Smooth muscle cell (in vitro differentiated cells): ENCODE measurements at regions not wholly inside any gene's neighbourhood (a gene's known extent, or its start where the extent isn't known, plus 50 kb on each side); places are given as distances from the start of the nearest gene placed in this dataset.

Experiments used
- DNase-seq: peaks from one replicate; lab custom pipeline; 2025; ENCODE audit not compliant: unreplicated experiment; lab: John Stamatoyannopoulos, UW
- H2AFZ ChIP-seq: fragments of 200-600 bp; sonication (generic); 2 replicates; pipeline ENCODE4 v1.6.0; 2016; ENCODE audit warnings: antibody characterized with exemption, low read depth, mild to moderate bottlenecking
- H3F3A ChIP-seq: fragments of 200-600 bp; sonication (generic); 2 replicates; pipeline ENCODE4 v1.6.0; 2017; ENCODE audit warnings: antibody characterized with exemption, low read depth
- H3K27ac ChIP-seq: fragments of 200-600 bp; sonication (generic); 2 replicates; pipeline ENCODE4 v1.5.1; 2016; ENCODE audit warnings: low read depth, mild to moderate bottlenecking
- H3K27me3 ChIP-seq: fragments of 200-600 bp; sonication (generic); 2 replicates; pipeline ENCODE4 v1.6.1; 2016; ENCODE audit warnings: low read depth, mild to moderate bottlenecking
- H3K36me3 ChIP-seq: fragments of 200-600 bp; sonication (generic); 2 replicates; pipeline ENCODE4 v1.5.1; 2016; ENCODE audit warnings: low read depth
- H3K4me1 ChIP-seq: fragments of 200-600 bp; sonication (generic); 2 replicates; pipeline ENCODE4 v1.5.1; 2016; ENCODE audit warnings: low read depth
- H3K4me2 ChIP-seq: fragments of 200-600 bp; sonication (generic); 2 replicates; pipeline ENCODE4 v1.6.0; 2016; ENCODE audit warnings: mild to moderate bottlenecking
- H3K4me3 ChIP-seq: fragments of 200-600 bp; sonication (generic); 2 replicates; pipeline ENCODE4 v1.5.1; 2016; ENCODE audit warnings: mild to moderate bottlenecking
- H3K79me2 ChIP-seq: fragments of 200-600 bp; sonication (generic); 2 replicates; pipeline ENCODE4 v1.6.0; 2016; ENCODE audit warnings: low read depth, mild to moderate bottlenecking
- H3K9ac ChIP-seq: fragments of 200-600 bp; sonication (generic); 2 replicates; pipeline ENCODE4 v1.6.0; 2016; ENCODE audit warnings: low read depth
- H3K9me3 ChIP-seq: fragments of 200-600 bp; sonication (generic); replicated peaks from 2 replicates; pipeline ENCODE4 v1.5.1; 2016; ENCODE audit warnings: low read depth
- H4K20me1 ChIP-seq: fragments of 200-600 bp; sonication (generic); 2 replicates; pipeline ENCODE4 v1.6.0; 2016; ENCODE audit warnings: low read depth
- WGBS: methylation state at CpG from one replicate; pipeline ENCODE4 v1.1.7; 2016; ENCODE audit warnings: low lambda C conversion rate; 5-methylcytosine and 5-hydroxymethylcytosine counted together
- TF ChIP-seq, protein P1 (sequence below): fragments of 200-600 bp; sonication (generic); IDR thresholded peaks from 2 replicates; pipeline ENCODE4 v1.5.1; 2017; ENCODE audit warnings: borderline replicate concordance, mild to moderate bottlenecking, antibody characterized with exemption; ENCODE audit not compliant: insufficient read depth, poor library complexity, severe bottlenecking

DNA sequence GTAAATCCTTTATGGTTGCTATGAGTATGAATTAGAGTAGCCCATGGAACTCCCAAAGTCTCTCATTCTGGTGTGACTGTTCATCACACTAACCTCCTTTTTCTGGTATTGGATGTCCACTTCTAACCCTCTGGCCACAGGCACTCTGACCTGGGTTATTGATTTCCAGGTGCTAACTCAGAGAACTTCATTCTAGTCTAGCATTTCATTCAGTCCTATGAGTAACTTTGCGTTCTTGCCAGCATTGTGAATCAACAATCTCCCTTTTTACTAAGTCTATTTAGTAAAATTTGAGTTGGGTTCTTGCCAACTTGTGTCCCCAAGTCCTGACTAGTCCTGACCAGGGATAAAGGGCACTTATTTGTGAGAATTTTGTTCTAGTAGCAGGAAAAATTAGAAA lies 103.5 kb downstream of the SNX18 start:
- no peaks in the 10 kb centered on the region for H3K27me3 ChIP-seq
- H3K9ac ChIP-seq, result no peak overlapping the region
- H3K79me2 ChIP-seq, result no peaks in the 10 kb centered on the region
- no peak for DNase-seq
- no peak overlapping the region for H3K4me3 ChIP-seq
- no peak overlapping the region for H2AFZ ChIP-seq
- no peaks in the 10 kb centered on the region for H3K4me1 ChIP-seq
- no peaks in the 10 kb centered on the region for H3K36me3 ChIP-seq
- no peak overlapping the region for H3K27ac ChIP-seq
- H3F3A ChIP-seq, result no peaks in the 10 kb centered on the region
- H3K4me2 ChIP-seq, result no peak overlapping the region
- TF ChIP-seq, protein P1, sequence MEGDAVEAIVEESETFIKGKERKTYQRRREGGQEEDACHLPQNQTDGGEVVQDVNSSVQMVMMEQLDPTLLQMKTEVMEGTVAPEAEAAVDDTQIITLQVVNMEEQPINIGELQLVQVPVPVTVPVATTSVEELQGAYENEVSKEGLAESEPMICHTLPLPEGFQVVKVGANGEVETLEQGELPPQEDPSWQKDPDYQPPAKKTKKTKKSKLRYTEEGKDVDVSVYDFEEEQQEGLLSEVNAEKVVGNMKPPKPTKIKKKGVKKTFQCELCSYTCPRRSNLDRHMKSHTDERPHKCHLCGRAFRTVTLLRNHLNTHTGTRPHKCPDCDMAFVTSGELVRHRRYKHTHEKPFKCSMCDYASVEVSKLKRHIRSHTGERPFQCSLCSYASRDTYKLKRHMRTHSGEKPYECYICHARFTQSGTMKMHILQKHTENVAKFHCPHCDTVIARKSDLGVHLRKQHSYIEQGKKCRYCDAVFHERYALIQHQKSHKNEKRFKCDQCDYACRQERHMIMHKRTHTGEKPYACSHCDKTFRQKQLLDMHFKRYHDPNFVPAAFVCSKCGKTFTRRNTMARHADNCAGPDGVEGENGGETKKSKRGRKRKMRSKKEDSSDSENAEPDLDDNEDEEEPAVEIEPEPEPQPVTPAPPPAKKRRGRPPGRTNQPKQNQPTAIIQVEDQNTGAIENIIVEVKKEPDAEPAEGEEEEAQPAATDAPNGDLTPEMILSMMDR, result no peak
- H4K20me1 ChIP-seq, result no peaks in the 10 kb centered on the region
- H3K9me3 ChIP-seq, result no peaks in the 10 kb centered on the region
- WGBS, result 97% methylated on average over 1 of the region's 1 CpG

DNA sequence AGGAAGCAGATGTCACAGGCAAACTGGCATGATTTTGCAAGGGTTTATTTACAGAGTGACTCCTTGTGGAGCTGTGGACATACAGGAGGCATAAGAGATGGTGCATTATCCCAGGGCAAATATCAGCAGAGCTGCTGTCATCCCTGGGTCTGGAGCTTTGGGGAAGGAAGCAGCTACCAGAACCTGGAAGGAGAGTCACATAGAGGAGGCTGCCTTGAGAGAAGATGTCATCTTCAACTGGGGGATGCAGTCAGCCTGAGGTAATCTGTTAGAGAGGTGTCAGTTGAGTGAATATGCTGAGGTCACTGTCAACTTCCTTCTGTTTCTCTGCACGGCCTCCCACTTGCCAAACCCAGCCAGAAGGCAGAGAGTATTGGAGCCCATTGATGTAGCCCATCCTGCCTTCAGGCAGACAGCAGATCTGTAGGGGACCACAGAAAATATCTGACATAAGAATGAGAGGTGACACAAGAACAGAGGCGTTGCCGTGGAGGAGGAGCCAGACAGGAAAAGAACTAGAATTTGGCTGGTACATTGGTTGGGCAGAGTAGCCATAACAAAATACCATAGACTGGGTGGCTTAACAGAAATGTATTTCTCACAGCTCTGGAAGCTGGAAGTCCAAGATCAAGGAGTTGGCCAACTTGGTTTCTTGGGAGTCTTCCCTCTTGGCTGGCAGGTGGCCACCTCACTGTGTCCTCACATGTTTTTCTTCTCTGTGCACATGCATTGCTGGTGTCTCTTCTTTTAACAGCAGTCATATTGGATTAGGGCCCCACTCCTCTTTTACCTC lies 102.8 kb downstream of the SNX18 start:
- TF ChIP-seq, protein P1, result no peak
- H3K9me3 ChIP-seq, result no peaks in the 10 kb centered on the region
- H4K20me1 ChIP-seq, result no peaks in the 10 kb centered on the region
- DNase-seq, result no peak
- no peak overlapping the region for H3K27ac ChIP-seq
- no peaks in the 10 kb centered on the region for H3K27me3 ChIP-seq
- WGBS, result 92% methylated on average over 3 of the region's 3 CpGs
- no peaks in the 10 kb centered on the region for H3K4me1 ChIP-seq
- no peaks in the 10 kb centered on the region for H3K79me2 ChIP-seq
- H3K4me2 ChIP-seq, result no peak overlapping the region
- H3K36me3 ChIP-seq, result no peaks in the 10 kb centered on the region
- H3F3A ChIP-seq, result no peaks in the 10 kb centered on the region
- no peak overlapping the region for H3K9ac ChIP-seq
- no peak overlapping the region for H2AFZ ChIP-seq
- H3K4me3 ChIP-seq, result no peak overlapping the region

DNA sequence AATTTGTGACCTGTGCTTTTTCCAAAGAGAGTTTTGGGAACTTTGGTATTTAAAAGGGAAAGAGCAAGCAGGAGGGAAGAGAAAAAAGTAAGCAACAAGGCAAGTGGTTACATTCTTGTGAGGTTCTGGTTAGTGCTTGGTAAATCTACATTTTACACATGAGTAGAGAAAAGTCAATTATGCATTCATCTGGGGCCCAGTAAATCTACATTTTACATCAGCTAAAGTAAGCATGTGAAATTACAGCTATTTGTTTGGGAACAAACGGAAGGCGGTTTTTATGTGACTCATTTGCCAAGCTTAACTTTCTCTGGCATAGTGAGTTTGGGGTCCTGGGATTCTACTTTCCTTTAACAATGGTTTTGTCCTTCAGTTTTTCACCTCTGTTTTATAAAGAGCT lies 102.2 kb downstream of the SNX18 start:
- Histone ChIP-seq H3K27me3 (no peaks in the 10 kb centered on the region), H2AFZ (no peak overlapping the region), H3K9me3 (no peaks in the 10 kb centered on the region), H3K79me2 (no peaks in the 10 kb centered on the region), H3K36me3 (no peaks in the 10 kb centered on the region), H3K4me2 (no peak overlapping the region), H4K20me1 (no peaks in the 10 kb centered on the region), H3K27ac (no peak overlapping the region), H3K4me3 (no peak overlapping the region), H3K9ac (no peak overlapping the region), H3K4me1 (no peaks in the 10 kb centered on the region), H3F3A (no peaks in the 10 kb centered on the region)
- DNase-seq, result no peak
- 57% methylated on average over 2 of the region's 2 CpGs for WGBS
- TF ChIP-seq, protein P1, result no peak

DNA sequence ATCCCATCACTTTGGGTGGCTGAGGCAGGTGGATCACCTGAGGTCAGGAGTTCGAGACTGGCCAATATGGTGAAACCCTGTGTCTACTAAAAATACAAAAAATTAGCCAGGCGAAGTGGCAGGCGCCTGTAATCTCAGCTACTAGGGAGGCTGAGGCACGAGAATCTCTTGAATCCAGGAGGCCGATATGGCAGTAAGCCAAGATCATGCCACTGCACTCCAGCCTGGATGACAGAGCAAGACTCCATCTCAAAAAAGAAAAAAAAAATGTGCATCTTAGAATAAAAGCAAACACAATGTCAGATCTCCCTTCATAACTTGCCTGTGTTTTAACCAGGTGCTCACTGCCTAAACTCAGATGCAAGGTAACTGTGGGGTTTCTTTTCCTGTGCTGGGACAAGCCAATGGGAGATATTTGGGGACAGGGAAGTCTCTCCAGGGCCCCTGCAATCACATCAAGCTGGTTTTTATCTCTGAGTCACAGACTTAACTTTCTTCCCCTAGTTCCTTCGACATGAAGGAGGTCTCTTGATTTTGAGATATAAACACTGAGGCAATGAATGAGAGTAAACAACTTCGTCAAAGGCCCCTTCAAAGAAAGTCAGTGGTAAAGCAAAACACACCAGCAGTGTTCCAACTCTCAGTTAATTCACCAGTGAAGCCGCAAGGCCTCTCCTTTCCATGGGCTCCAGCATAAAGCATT lies 99.1 kb downstream of the SNX18 start:
- Histone ChIP-seq H3K4me3 (no peak overlapping the region), H3K27me3 (no peaks in the 10 kb centered on the region), H4K20me1 (no peaks in the 10 kb centered on the region), H3K36me3 (no peaks in the 10 kb centered on the region), H3K9me3 (no peaks in the 10 kb centered on the region), H3K9ac (no peak overlapping the region), H3K27ac (no peak overlapping the region), H2AFZ (no peak overlapping the region), H3K4me1 (no peaks in the 10 kb centered on the region), H3K79me2 (no peaks in the 10 kb centered on the region), H3K4me2 (no peak overlapping the region), H3F3A (no peaks in the 10 kb centered on the region)
- WGBS, result 70% methylated on average over 8 of the region's 8 CpGs
- TF ChIP-seq, protein P1, result no peak
- no peak for DNase-seq
